K562 (cell line): ENCODE measurements at regions not wholly inside any gene's neighbourhood (a gene's known extent, or its start where the extent isn't known, plus 50 kb on each side); places are given as distances from the start of the nearest gene placed in this dataset.
A peak's percentile ranks its signal among the peaks of the same experiment; 100 is the strongest.

Experiments used
- CC2D1A ChIP-seq: fragments of 450-650 bp; IDR thresholded peaks from 2 replicates; pipeline ENCODE4 v1.6.1; 2017; ENCODE audit warnings: mild to moderate bottlenecking
- CHCHD3 ChIP-seq: fragments of 250-450 bp; sonication (Bioruptor Pico); IDR thresholded peaks from 2 replicates; pipeline ENCODE4 v2.1.2; 2022; ENCODE audit warnings: mild to moderate bottlenecking
- HMG20A ChIP-seq: fragments of 450-650 bp; formaldehyde crosslinking; conservative IDR thresholded peaks from 2 replicates; pipeline ENCODE4 v1.4.0; 2020; ENCODE audit warnings: mild to moderate bottlenecking, mixed read lengths
- MAFG ChIP-seq: fragments of 450-650 bp; conservative IDR thresholded peaks from 2 replicates; pipeline ENCODE4 v1.6.1; 2016; ENCODE audit warnings: missing genetic modification characterization, missing compliant biosample characterization
- MAZ ChIP-seq, 2 experiments: fragments of 450-650 bp in 1 of 2; sonication (generic) in 1 of 2; formaldehyde crosslinking; IDR thresholded peaks in 1 of 2; conservative IDR thresholded peaks in 1 of 2; 2 replicates each; pipeline versions ENCODE4 v1.4.0 to v1.5.0; 2020; ENCODE audit warnings: mild to moderate bottlenecking in 1 of 2, missing genetic modification reagents in 1 of 2
- OTX1 ChIP-seq: fragments of 450-650 bp; formaldehyde crosslinking; IDR thresholded peaks from 2 replicates; pipeline ENCODE4 v1.4.0; 2022; ENCODE audit warnings: mild to moderate bottlenecking
- POLR2A ChIP-seq: fragments of 450-650 bp; conservative IDR thresholded peaks from 2 replicates; pipeline ENCODE4 v1.6.1; 2016
- RCOR1 ChIP-seq, 2 experiments: IDR thresholded peaks; 2 replicates each; pipeline ENCODE4 v1.6.1; 2012; ENCODE audit warnings: low read depth in 2 of 2, low read length in 2 of 2, borderline replicate concordance in 1 of 2, improper control_type of control experiment in 1 of 2
- SREBF1 ChIP-seq: fragments of 150-350 bp; IDR thresholded peaks from 2 replicates; pipeline ENCODE4 v1.6.1; 2014; ENCODE audit warnings: antibody characterized with exemption, low read depth, low read length, borderline replicate concordance
- ZNF316 ChIP-seq: fragments of 450-650 bp; IDR thresholded peaks from 2 replicates; pipeline ENCODE4 v1.6.1; 2016
- ZNF583 ChIP-seq: fragments of 250-450 bp; sonication (Bioruptor Pico); IDR thresholded peaks from 2 replicates; pipeline ENCODE4 v1.4.0; 2020
- TF ChIP-seq, protein P1 (sequence below), 2 experiments: fragments of 450-650 bp; formaldehyde crosslinking in 1 of 2; IDR thresholded peaks; 2 replicates each; pipeline versions ENCODE4 v1.4.0 to v1.6.1; 2014 to 2020; ENCODE audit warnings: mild to moderate bottlenecking in 2 of 2, borderline replicate concordance in 1 of 2, low read depth in 1 of 2
- TF ChIP-seq, protein P2 (sequence below): fragments of 450-650 bp; formaldehyde crosslinking; IDR thresholded peaks from 2 replicates; pipeline ENCODE4 v1.4.0; 2020; ENCODE audit warnings: mild to moderate bottlenecking, moderate library complexity
- TF ChIP-seq, protein P3 (sequence below): fragments of 250-450 bp; sonication (Bioruptor Pico); IDR thresholded peaks from 2 replicates; pipeline ENCODE4 v1.5.0; 2021; ENCODE audit warnings: mild to moderate bottlenecking, moderate library complexity

GRCh38 chr11:10933455-10934292, 75.8 kb upstream of the ZBED5 start (continued):
- TF ChIP-seq, protein P1, sequence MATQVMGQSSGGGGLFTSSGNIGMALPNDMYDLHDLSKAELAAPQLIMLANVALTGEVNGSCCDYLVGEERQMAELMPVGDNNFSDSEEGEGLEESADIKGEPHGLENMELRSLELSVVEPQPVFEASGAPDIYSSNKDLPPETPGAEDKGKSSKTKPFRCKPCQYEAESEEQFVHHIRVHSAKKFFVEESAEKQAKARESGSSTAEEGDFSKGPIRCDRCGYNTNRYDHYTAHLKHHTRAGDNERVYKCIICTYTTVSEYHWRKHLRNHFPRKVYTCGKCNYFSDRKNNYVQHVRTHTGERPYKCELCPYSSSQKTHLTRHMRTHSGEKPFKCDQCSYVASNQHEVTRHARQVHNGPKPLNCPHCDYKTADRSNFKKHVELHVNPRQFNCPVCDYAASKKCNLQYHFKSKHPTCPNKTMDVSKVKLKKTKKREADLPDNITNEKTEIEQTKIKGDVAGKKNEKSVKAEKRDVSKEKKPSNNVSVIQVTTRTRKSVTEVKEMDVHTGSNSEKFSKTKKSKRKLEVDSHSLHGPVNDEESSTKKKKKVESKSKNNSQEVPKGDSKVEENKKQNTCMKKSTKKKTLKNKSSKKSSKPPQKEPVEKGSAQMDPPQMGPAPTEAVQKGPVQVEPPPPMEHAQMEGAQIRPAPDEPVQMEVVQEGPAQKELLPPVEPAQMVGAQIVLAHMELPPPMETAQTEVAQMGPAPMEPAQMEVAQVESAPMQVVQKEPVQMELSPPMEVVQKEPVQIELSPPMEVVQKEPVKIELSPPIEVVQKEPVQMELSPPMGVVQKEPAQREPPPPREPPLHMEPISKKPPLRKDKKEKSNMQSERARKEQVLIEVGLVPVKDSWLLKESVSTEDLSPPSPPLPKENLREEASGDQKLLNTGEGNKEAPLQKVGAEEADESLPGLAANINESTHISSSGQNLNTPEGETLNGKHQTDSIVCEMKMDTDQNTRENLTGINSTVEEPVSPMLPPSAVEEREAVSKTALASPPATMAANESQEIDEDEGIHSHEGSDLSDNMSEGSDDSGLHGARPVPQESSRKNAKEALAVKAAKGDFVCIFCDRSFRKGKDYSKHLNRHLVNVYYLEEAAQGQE (IDR thresholded peaks at IDR 0.05; ENCODE audit: borderline replicate concordance) = peak; percentile 89
- TF ChIP-seq, protein P1 (CRISPR knock-in tag; IDR thresholded peaks at IDR 0.05; ENCODE audit: low read depth) = 0 out of 2 replicates have a peak, but pooled peaks have one; percentile 39
- TF ChIP-seq OTX1 (CRISPR knock-in tag) = 0 out of 2 replicates have a peak, but pooled peaks have one; percentile 21
- TF ChIP-seq CHCHD3 (CRISPR knock-in tag) = no peak
- TF ChIP-seq, protein P2, sequence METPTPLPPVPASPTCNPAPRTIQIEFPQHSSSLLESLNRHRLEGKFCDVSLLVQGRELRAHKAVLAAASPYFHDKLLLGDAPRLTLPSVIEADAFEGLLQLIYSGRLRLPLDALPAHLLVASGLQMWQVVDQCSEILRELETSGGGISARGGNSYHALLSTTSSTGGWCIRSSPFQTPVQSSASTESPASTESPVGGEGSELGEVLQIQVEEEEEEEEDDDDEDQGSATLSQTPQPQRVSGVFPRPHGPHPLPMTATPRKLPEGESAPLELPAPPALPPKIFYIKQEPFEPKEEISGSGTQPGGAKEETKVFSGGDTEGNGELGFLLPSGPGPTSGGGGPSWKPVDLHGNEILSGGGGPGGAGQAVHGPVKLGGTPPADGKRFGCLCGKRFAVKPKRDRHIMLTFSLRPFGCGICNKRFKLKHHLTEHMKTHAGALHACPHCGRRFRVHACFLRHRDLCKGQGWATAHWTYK (CRISPR knock-in tag) = peak; percentile 55; the same call in 1 of the 2 replicates
- TF ChIP-seq, protein P3, sequence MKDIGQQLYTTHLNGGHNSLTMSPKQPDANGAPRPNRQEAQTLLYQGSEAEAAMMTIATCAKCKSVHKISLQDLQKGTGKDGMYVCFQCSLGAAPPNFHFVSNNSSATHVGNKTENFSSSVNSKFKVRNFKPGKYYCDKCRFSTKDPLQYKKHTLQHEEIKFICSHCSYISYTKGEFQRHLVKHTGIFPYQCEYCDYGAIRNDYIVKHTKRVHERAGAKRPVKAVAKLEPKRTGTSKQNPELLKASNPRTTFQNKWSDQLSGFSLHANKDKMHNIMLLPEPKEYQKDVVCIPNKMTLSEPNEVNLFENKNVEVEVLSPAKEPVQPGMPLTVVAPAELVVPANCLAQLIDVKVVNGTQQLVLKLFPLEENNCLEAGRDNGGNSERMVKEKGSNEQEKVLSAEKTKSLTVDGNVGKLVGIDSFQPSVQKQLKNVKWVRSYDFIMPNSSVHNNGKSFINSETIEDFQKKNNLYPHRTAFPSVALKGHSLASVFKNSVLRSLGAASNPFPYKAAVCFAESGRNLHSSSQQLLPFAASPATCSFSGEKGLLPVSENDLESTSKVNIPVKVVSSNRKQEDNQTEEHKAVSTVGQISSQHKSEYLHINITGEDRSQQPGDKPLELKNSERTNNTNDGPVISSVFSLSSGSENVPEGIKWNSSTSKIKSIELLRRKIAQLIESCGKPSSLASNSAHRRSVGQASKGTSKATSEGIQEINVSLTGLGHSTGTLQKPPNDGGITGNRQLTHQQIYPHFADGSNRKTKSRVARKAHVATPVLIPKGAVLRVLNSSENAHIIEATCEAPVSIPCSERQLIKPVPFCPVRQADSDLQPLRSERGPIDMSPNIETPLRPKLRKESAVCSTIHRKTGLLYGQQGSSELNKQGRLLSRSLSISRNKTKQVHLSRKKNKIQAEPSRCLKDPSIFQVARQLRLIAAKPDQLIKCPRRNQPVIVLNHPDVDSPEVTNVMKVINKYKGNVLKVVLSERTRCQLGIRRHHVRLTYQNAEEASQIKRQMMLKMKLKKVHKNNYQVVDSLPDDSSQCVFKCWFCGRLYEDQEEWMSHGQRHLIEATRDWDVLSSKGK (CRISPR knock-in tag) = no peak
- TF ChIP-seq ZNF316 = peak; percentile 85
- no peak for TF ChIP-seq SREBF1
- 0 out of 4 replicates have a peak, but pooled peaks of 1 of the 2 experiments have one; percentile 16 for TF ChIP-seq RCOR1 (IDR thresholded peaks at IDR 0.05; ENCODE audit: borderline replicate concordance in 1 of 2, low read depth in 2 of 2, low read length in 2 of 2)
- TF ChIP-seq POLR2A = 0 out of 2 replicates have a peak, but pooled peaks have one; percentile 45
- TF ChIP-seq CC2D1A = peak; percentile 75
- TF ChIP-seq HMG20A = no peak
- peak; percentile 34; the same call in 1 of the 2 replicates for TF ChIP-seq ZNF583 (CRISPR knock-in tag)
- peak; percentile 37 to 42; a peak in 1 of 4 replicates for TF ChIP-seq MAZ (CRISPR knock-in tag; conservative IDR thresholded peaks at IDR 0.05 in 1 of 2, IDR thresholded peaks at IDR 0.05 in 1 of 2)
- TF ChIP-seq MAFG (tag) = 0 out of 2 replicates have a peak, but pooled peaks have one; percentile 30
